ENCODE measurements at regions not wholly inside any gene's neighbourhood (a gene's known extent, or its start where the extent isn't known, plus 50 kb on each side); places are given as distances from the start of the nearest gene placed in this dataset.

DNA sequence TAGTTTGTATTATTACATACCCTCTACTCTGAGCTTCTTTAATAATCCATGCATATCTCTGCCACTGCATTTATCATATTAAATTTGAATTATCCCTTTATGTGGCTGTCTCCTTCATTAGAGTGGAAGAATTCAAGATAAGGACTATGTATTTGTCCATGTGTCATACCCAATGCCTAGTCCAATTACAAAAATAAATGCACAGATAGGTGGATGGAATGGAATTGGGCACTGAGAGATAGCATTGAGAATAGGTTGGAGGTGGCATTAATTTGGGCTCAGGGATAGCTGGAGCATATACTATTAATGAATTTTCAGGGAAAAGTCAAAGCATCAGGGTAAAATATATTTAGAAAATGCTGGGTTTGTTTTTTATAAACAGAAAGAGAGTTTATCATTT is 893.2 kb downstream of the EPHA4 start:
- no peaks in the 10 kb centered on the region for H3K36me3 Mint-ChIP-seq (ENCODE audit: low read depth)
- H3K4me3 Mint-ChIP-seq = no peak overlapping the region
- no peak for DNase-seq
- intact Hi-C loops (cut with micrococcal nuclease) = no loop called here
- H3K27me3 Mint-ChIP-seq (ENCODE audit: low read depth) = peaks cover 3% of the 10 kb centered on the region
- H3K9me3 Mint-ChIP-seq = no peaks in the 10 kb centered on the region
- no peak overlapping the region for H3K27ac Mint-ChIP-seq
- CTCF ChIA-PET = interaction anchor here (0.6 kb wide), 1 partner anchor 1640 kb away, joined by 3 read pairs; no protein-coding TSS in a partner anchor
- H3K4me1 Mint-ChIP-seq (ENCODE audit: low read depth) = no peaks in the 10 kb centered on the region

DNA sequence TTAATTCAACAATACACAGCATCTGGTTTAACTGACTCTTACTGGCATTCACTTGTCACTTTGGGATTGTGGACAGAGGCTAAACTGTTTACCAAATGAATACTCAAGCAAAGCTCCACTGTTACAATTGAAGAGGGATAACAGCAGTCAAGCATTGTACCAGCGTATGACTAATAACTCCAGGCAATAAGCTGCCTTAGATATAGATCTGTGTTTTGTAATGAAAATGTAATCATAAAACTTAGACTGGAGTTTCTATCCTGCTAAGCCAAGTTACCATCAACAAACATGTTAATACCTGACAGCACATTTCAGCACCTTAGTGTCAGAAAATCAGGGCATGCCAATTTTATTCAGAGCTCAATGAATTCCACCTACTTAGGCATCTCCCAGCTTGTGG is 889.5 kb downstream of the EPHA4 start:
- peaks cover 10% of the 10 kb centered on the region for H3K27me3 Mint-ChIP-seq (ENCODE audit: low read depth)
- H3K36me3 Mint-ChIP-seq (ENCODE audit: low read depth) = no peaks in the 10 kb centered on the region
- CTCF ChIA-PET = no interaction called here
- intact Hi-C loops (cut with micrococcal nuclease) = no loop called here
- no peak overlapping the region for H3K27ac Mint-ChIP-seq
- H3K4me3 Mint-ChIP-seq = no peak overlapping the region
- H3K4me1 Mint-ChIP-seq (ENCODE audit: low read depth) = no peaks in the 10 kb centered on the region
- DNase-seq = no peak
- H3K9me3 Mint-ChIP-seq = no peaks in the 10 kb centered on the region

DNA sequence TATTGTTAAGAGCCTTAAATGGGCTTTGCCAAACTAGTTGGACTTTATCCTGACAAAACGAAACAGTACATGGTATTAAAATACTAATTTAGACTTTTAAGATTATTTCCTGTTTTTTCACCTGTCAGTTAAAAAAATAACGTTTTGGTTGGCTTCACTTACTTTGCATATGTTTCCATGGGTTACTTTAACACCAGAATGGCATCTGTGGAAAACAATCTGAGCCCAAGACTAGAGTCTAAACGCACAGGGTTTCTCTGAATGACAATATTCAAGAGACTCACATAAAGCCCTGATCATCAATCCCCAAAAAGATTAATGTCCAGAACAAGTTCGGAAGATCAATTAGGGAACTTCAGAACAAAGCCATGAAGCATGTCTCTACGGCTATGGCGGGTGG is 888.0 kb downstream of the EPHA4 start:
- no peak for DNase-seq
- Mint-ChIP-seq H3K27me3 (ENCODE audit: low read depth) (peaks cover 10% of the 10 kb centered on the region), H3K36me3 (ENCODE audit: low read depth) (no peaks in the 10 kb centered on the region), H3K27ac (no peak overlapping the region), H3K9me3 (no peaks in the 10 kb centered on the region), H3K4me3 (no peak overlapping the region), H3K4me1 (ENCODE audit: low read depth) (no peaks in the 10 kb centered on the region)
- intact Hi-C loops (cut with micrococcal nuclease) = no loop called here
- CTCF ChIA-PET = no interaction called here

DNA sequence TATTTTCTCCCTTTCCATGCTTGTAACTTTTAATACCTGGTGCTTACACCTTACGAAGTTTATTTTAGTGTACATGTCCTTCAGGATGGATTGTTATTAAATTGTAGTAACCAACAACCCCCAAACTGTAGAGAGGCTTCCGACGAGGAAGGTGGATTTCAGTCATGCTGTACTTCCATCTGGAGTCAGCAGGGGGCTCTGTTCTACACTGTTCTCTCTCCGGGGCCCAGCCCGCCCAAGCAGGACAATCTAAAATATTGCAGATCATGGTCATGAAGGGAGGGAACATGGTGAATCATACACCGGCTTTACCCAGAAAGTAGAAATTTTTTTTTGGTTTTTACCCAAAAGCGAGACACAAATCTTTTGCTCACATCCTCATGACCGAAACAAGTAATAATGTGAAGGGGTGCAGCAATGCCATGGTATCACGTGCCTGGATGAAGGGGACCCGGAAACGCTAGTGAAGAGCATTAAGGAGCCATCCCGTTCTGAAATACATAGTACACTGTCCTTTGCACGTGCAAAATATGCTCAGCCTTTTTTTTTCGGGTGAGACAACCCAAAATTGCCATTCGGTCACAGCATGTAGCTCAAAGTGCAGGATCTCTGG is 884.8 kb downstream of the EPHA4 start:
- Mint-ChIP-seq H3K4me3 (no peak overlapping the region), H3K4me1 (ENCODE audit: low read depth) (no peaks in the 10 kb centered on the region), H3K36me3 (ENCODE audit: low read depth) (no peaks in the 10 kb centered on the region), H3K9me3 (no peaks in the 10 kb centered on the region), H3K27me3 (ENCODE audit: low read depth) (peaks cover 12% of the 10 kb centered on the region), H3K27ac (no peak overlapping the region)
- intact Hi-C loops (cut with micrococcal nuclease) = loop anchor here (1.0 to 2.0 kb wide), 3 partner anchors 833 to 951 kb away; no protein-coding TSS in a partner anchor
- DNase-seq = peak; percentile 72
- CTCF ChIA-PET = interaction anchor here (0.8 kb wide), 1 partner anchor 10 kb away, joined by 3 read pairs; no protein-coding TSS in a partner anchor

DNA sequence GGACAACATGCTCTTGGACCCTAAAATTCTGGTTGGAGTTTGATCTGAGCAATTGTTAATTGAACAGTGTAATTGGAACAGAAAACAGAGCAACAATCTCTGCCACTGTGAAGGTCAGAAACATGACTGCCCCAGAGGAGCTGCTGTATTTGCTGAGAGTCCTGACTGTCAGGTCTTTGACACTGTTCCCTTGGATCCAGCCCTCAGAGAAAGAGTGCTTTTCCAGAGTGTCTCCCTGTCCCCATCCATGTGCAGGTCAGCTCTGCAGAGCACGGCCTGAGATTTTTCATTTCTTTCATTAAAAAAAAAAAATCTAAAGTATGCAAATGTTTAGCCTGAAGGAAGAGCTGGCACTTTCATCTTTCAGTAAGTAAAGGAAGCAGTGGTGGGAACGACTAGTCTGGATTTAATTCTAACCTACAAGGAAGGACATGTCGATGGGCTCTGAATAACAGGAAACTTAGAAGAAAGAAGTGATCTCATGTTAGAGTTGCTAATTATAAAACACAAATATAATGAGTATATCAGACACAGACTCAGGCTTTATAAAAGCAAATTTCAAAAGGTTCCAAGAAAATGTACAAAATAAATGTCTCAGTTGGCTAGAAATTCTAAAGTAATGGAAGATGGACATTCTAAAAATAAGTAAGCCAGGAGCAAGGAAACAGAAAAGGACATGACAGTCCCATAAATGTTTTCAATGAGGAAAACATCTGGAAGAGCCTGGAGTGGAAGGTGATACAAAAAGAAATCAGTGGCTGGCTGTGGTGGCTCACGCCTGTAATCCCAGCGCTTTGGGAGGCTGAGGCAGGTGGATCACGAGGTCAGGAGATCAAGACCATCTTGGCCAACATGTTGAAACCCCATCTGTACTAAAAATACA is 876.5 kb downstream of the EPHA4 start:
- Mint-ChIP-seq H3K4me3 (no peak overlapping the region), H3K27ac (no peak overlapping the region), H3K36me3 (ENCODE audit: low read depth) (no peaks in the 10 kb centered on the region), H3K27me3 (ENCODE audit: low read depth) (peaks cover 3% of the 10 kb centered on the region), H3K4me1 (ENCODE audit: low read depth) (no peaks in the 10 kb centered on the region), H3K9me3 (peaks cover under 1% of the 10 kb centered on the region)
- intact Hi-C loops (cut with micrococcal nuclease) = no loop called here
- DNase-seq = no peak
- CTCF ChIA-PET = no interaction called here

DNA sequence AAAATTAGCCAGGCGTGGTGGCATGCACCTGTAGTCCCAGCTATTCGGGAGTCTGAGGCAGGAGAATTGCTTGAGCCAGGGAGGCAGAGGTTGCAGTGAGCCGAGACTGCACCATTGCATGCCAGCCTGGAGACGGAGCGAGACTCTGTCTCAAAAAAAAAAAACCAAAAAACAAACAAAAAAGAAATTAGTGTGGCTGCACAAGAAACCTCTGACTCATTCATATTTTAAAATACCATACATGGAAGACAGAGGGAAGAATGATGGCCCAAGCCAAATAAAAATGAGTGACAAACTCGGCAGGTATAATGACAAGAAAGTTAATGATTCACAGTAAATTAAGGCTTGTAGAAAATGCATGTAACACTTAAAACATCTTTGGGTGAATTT is 875.8 kb downstream of the EPHA4 start:
- Mint-ChIP-seq H3K36me3 (ENCODE audit: low read depth) (no peaks in the 10 kb centered on the region), H3K27me3 (ENCODE audit: low read depth) (peaks cover 3% of the 10 kb centered on the region), H3K9me3 (peaks cover 6% of the 10 kb centered on the region), H3K4me1 (ENCODE audit: low read depth) (no peaks in the 10 kb centered on the region), H3K27ac (no peak overlapping the region), H3K4me3 (no peak overlapping the region)
- CTCF ChIA-PET = no interaction called here
- intact Hi-C loops (cut with micrococcal nuclease) = no loop called here
- DNase-seq = no peak

DNA sequence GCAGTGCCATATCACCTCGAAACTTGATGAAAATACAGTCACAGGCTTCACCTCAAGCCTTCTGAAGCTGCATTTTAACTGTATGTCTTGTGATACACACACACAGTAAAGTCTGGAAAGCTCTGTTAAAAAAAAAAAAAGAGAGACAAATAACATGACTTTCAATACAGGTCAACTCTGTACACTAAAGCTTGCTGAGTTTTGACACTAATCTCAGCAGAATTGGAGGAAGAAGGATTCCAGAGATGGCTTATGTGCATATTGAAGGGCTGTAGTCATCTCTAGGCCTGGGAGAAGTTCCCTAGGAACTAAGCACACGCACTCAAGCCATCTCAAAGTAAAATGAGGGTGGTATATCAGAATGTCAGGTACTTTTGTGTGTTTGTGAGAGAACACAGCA is 875.1 kb downstream of the EPHA4 start:
- CTCF ChIA-PET = no interaction called here
- no peak overlapping the region for H3K4me3 Mint-ChIP-seq
- no peak overlapping the region for H3K27ac Mint-ChIP-seq
- peaks cover 8% of the 10 kb centered on the region for H3K9me3 Mint-ChIP-seq
- intact Hi-C loops (cut with micrococcal nuclease) = no loop called here
- peaks cover 3% of the 10 kb centered on the region for H3K27me3 Mint-ChIP-seq (ENCODE audit: low read depth)
- no peak for DNase-seq
- no peaks in the 10 kb centered on the region for H3K4me1 Mint-ChIP-seq (ENCODE audit: low read depth)
- H3K36me3 Mint-ChIP-seq (ENCODE audit: low read depth) = no peaks in the 10 kb centered on the region

DNA sequence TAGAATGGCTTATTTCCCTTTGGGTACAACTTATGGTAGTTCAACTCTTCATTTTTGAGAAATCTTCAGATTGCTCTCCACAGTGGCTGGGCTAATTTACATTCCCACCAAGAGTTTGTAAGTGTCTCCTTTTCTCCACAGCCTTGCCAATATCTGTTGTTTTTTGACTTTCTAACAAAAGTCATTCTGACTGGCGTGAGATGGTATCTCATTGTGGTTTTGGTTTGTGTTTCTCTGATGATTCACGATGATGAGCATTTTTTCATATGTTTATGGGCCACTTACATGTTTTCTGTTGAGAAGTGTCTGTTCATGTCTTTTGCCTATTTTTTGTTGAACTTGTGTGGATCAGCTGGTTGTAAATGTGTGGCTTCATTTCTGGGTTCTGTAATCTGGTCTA is 871.0 kb downstream of the EPHA4 start:
- H3K9me3 Mint-ChIP-seq = peaks cover 8% of the 10 kb centered on the region
- H3K27me3 Mint-ChIP-seq (ENCODE audit: low read depth) = peaks cover 1% of the 10 kb centered on the region
- DNase-seq = no peak
- CTCF ChIA-PET = no interaction called here
- no peaks in the 10 kb centered on the region for H3K36me3 Mint-ChIP-seq (ENCODE audit: low read depth)
- no peak overlapping the region for H3K4me3 Mint-ChIP-seq
- intact Hi-C loops (cut with micrococcal nuclease) = no loop called here
- H3K27ac Mint-ChIP-seq = no peak overlapping the region
- H3K4me1 Mint-ChIP-seq (ENCODE audit: low read depth) = no peaks in the 10 kb centered on the region

DNA sequence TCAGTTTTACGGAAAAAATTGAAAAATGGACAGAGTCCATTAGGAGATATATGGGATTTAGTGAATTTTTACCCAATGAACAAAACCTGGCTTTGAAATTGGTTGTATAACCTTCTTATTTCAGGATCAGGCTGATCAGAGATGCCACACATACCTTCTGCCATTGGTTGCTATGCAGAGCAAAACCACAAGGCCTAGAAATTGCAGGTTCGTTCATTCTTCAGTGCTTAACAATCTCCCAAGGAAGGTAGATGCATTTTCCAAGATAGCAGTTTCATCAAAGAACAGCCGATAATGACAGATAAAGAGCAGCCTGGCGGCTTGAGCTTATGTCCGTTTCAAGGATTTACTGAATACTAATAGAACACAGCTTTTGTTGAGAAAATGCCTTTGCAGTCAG is 868.8 kb downstream of the EPHA4 start:
- Mint-ChIP-seq H3K36me3 (ENCODE audit: low read depth) (no peaks in the 10 kb centered on the region), H3K9me3 (peaks cover 8% of the 10 kb centered on the region), H3K27ac (no peak overlapping the region), H3K27me3 (ENCODE audit: low read depth) (peaks cover 1% of the 10 kb centered on the region), H3K4me3 (no peak overlapping the region), H3K4me1 (ENCODE audit: low read depth) (no peaks in the 10 kb centered on the region)
- intact Hi-C loops (cut with micrococcal nuclease) = no loop called here
- no peak for DNase-seq
- CTCF ChIA-PET = no interaction called here

DNA sequence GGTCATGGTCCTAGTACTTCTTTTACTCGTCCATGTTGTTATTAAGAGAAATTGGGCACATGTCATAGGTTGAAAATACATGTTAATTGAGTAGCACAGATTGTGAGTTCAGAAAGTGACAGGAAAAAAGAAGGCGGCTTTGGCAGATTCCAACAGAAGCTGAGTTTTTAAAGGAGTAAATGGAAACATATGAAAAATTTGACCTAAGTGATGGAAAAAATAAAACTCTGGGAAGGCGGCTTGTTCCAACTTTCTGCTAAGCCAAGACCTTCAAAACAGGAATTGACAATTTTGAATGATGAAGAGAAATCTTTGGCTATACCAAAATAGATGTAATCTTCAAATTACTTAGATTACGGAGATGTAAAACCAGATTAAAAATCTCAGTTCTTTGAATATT is 868.0 kb downstream of the EPHA4 start:
- Mint-ChIP-seq H3K36me3 (ENCODE audit: low read depth) (no peaks in the 10 kb centered on the region), H3K9me3 (peaks cover 8% of the 10 kb centered on the region), H3K27ac (no peak overlapping the region), H3K4me1 (ENCODE audit: low read depth) (no peaks in the 10 kb centered on the region), H3K27me3 (ENCODE audit: low read depth) (peaks cover 1% of the 10 kb centered on the region), H3K4me3 (no peak overlapping the region)
- no peak for DNase-seq
- CTCF ChIA-PET = no interaction called here
- intact Hi-C loops (cut with micrococcal nuclease) = no loop called here

DNA sequence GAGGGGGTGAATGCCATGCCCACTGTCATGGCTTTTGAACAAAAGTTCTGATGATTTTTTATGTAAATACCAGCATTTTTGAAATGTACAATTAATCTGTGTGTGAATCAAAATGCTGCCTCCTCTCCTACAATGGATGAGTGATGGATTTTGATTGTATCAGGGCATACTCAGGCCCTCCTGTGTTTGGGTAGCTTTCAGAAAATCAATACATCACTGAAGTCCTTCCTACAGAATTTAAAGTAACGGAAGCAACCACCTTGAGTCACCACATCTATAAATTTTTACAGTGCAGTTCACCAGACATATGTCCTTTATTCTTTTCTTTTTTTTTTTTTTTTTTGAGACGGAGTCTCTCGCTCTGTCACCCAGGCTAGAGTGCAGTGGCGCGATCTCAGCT is 867.3 kb downstream of the EPHA4 start:
- DNase-seq = no peak
- H3K9me3 Mint-ChIP-seq = peaks cover 8% of the 10 kb centered on the region
- no peak overlapping the region for H3K4me3 Mint-ChIP-seq
- H3K27ac Mint-ChIP-seq = no peak overlapping the region
- CTCF ChIA-PET = no interaction called here
- no peaks in the 10 kb centered on the region for H3K4me1 Mint-ChIP-seq (ENCODE audit: low read depth)
- H3K27me3 Mint-ChIP-seq (ENCODE audit: low read depth) = peaks cover 1% of the 10 kb centered on the region
- no peaks in the 10 kb centered on the region for H3K36me3 Mint-ChIP-seq (ENCODE audit: low read depth)
- intact Hi-C loops (cut with micrococcal nuclease) = no loop called here

DNA sequence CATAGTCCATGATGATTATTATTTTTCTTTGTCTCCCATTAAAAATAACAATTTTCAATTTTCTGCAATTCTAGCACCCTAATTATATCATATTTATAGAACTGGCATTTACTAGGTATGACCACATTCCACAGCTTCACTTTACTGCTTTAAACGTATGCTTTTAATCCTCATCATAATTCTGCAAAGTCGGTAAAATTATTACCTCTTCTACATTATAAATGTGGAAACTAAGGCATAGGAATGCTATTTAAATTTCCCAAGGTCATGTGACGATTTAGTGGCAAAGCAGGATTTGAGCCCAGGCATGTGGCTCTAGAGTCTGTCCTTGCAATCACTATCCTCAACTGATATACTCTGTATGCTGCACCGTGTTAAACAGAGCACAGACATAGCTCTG is 866.4 kb downstream of the EPHA4 start:
- H3K4me3 Mint-ChIP-seq = no peak overlapping the region
- intact Hi-C loops (cut with micrococcal nuclease) = no loop called here
- no peak for DNase-seq
- H3K27me3 Mint-ChIP-seq (ENCODE audit: low read depth) = peaks cover 8% of the 10 kb centered on the region
- peaks cover 6% of the 10 kb centered on the region for H3K9me3 Mint-ChIP-seq
- no peaks in the 10 kb centered on the region for H3K4me1 Mint-ChIP-seq (ENCODE audit: low read depth)
- CTCF ChIA-PET = no interaction called here
- no peak overlapping the region for H3K27ac Mint-ChIP-seq
- H3K36me3 Mint-ChIP-seq (ENCODE audit: low read depth) = no peaks in the 10 kb centered on the region

DNA sequence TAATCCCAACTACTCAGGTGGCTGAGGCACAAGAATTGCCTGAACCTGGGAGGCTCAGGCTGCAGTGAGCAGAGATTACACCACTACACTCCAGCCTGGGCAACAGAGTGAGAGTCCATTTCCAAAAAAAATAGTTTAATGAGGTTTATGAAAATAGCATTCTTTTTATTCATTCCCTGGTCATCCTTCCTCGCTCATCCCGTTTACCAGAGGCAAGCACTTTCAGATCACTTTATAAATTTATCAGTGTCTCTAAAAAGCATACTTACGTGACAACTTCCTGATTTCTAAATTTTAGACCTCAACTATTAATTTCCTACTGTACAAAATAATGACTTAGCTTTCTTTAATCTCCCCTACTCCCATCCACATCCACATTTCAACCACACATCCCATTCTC is 864.8 kb downstream of the EPHA4 start:
- Mint-ChIP-seq H3K4me1 (ENCODE audit: low read depth) (no peaks in the 10 kb centered on the region), H3K27ac (no peak overlapping the region), H3K4me3 (no peak overlapping the region), H3K36me3 (ENCODE audit: low read depth) (no peaks in the 10 kb centered on the region), H3K27me3 (ENCODE audit: low read depth) (peaks cover 12% of the 10 kb centered on the region), H3K9me3 (no peaks in the 10 kb centered on the region)
- intact Hi-C loops (cut with micrococcal nuclease) = no loop called here
- DNase-seq = no peak
- CTCF ChIA-PET = no interaction called here

All from activated naive CD4-positive, alpha-beta T cell treated with anti-CD3 and anti-CD28 coated beads for 36 hours (primary cell).